C4-2B (cell line): ENCODE measurements at regions not wholly inside any gene's neighbourhood (a gene's known extent, or its start where the extent isn't known, plus 50 kb on each side); places are given as distances from the start of the nearest gene placed in this dataset.

Source experiments
- ZFX ChIP-seq: fragments of 450-650 bp; IDR thresholded peaks from 2 replicates; pipeline ENCODE4 v1.6.1; 2017
- TF ChIP-seq, protein P1 (sequence below): fragments of 450-650 bp; conservative IDR thresholded peaks from 2 replicates; pipeline ENCODE4 v1.5.1; 2017; ENCODE audit warnings: mild to moderate bottlenecking

DNA sequence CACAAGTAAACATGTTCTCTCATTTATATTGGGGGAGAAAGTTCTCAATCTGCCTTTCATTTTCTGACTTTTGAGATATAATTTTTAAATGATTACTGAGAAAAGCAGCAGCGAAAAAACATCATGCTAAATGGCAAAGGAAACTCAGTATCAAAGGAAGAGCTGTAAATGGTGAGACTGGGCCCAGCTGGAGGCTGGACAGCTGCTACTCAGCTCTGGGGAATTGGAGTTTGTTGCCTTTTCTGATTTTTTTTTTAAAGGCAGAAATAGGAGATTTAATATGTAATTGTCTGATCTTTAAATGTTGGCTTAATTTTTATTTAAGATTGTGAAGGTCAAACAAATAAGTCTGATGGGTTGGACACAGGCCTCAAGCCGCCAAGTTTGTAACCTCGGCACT is 137.1 kb upstream of the TACR1 start:
- TF ChIP-seq, protein P1, sequence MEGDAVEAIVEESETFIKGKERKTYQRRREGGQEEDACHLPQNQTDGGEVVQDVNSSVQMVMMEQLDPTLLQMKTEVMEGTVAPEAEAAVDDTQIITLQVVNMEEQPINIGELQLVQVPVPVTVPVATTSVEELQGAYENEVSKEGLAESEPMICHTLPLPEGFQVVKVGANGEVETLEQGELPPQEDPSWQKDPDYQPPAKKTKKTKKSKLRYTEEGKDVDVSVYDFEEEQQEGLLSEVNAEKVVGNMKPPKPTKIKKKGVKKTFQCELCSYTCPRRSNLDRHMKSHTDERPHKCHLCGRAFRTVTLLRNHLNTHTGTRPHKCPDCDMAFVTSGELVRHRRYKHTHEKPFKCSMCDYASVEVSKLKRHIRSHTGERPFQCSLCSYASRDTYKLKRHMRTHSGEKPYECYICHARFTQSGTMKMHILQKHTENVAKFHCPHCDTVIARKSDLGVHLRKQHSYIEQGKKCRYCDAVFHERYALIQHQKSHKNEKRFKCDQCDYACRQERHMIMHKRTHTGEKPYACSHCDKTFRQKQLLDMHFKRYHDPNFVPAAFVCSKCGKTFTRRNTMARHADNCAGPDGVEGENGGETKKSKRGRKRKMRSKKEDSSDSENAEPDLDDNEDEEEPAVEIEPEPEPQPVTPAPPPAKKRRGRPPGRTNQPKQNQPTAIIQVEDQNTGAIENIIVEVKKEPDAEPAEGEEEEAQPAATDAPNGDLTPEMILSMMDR: no peak
- no peak for TF ChIP-seq ZFX
